GM12878 (cell line): ENCODE measurements at regions not wholly inside any gene's neighbourhood (a gene's known extent, or its start where the extent isn't known, plus 50 kb on each side); places are given as distances from the start of the nearest gene placed in this dataset.

Experiments used
- FOXM1 ChIP-seq: IDR thresholded peaks from 2 replicates; pipeline ENCODE4 v1.6.1; 2012; ENCODE audit warnings: low read depth, mild to moderate bottlenecking, inconsistent platforms, low read length, moderate library complexity
- IKZF1 ChIP-seq: fragments of 450-650 bp; conservative IDR thresholded peaks from 2 replicates; pipeline ENCODE4 v1.6.1; 2017; ENCODE audit warnings: antibody characterized with exemption, mild to moderate bottlenecking
- LARP7 ChIP-seq: fragments of 450-650 bp; IDR thresholded peaks from 2 replicates; pipeline ENCODE4 v1.6.1; 2017; ENCODE audit warnings: mild to moderate bottlenecking
- MYC ChIP-seq: IDR thresholded peaks from 2 replicates; pipeline ENCODE4 v1.6.1; 2011; ENCODE audit warnings: mild to moderate bottlenecking, low read length, moderate library complexity, inconsistent platforms; ENCODE audit not compliant: insufficient read depth, insufficient replicate concordance, insufficient read length, severe bottlenecking
- NFXL1 ChIP-seq: fragments of 450-650 bp; IDR thresholded peaks from 2 replicates; pipeline ENCODE4 v1.6.1; 2017; ENCODE audit warnings: antibody characterized with exemption, mild to moderate bottlenecking, borderline replicate concordance
- POLR2A ChIP-seq: IDR thresholded peaks from 2 replicates; pipeline ENCODE4 v1.6.1; 2011; ENCODE audit warnings: low read depth, mild to moderate bottlenecking, low read length
- TAF1 ChIP-seq: IDR thresholded peaks from 2 replicates; pipeline ENCODE4 v1.6.1; 2011; ENCODE audit warnings: mild to moderate bottlenecking, low read depth, low read length, borderline replicate concordance
- YY1 ChIP-seq: IDR thresholded peaks from 2 replicates; pipeline ENCODE4 v1.6.1; 2011; ENCODE audit warnings: low read depth, mild to moderate bottlenecking, low read length
- TF ChIP-seq, protein P1 (sequence below): IDR thresholded peaks from 2 replicates; pipeline ENCODE4 v1.6.1; 2012; ENCODE audit warnings: low read depth, low read length, improper control_type of control experiment
- TF ChIP-seq, protein P2 (sequence below), 3 experiments: IDR thresholded peaks in 2 of 3; conservative IDR thresholded peaks in 1 of 3; 2 replicates each; pipeline ENCODE4 v1.5.1; 2011; ENCODE audit warnings: low read depth in 3 of 3, low read length in 3 of 3, mild to moderate bottlenecking in 3 of 3, control low read depth in 2 of 3, moderate library complexity in 2 of 3, inconsistent platforms in 1 of 3, mixed read lengths in 1 of 3; ENCODE audit not compliant: control insufficient read depth in 2 of 3, insufficient read depth in 1 of 3; ENCODE audit errors: extremely low read depth in 1 of 3

DNA sequence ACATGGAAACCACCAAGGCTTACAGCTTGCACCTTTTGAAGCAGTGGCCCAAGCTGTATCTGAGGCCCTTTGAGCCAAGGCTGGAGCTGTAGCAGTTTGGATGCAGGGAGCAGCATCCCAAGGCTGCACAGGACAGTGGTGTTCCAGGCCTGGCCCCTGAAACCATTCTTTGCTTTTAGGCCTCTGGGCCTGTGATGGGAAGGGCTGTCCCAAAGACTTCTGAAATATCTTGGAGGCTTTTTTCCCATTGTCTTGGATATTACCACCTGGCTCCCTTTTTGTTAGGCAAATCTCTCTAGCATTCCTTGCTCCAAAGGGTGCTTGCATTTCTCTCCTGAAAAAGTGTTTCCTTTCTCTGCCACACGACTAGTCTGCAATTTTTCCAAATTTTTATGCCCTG, 302.8 kb upstream of the MDFIC2 start:
- TF ChIP-seq YY1 (no peak), NFXL1 (no peak), IKZF1 (no peak), FOXM1 (no peak), MYC (no peak), TAF1 (no peak), LARP7 (no peak), POLR2A (no peak)
- TF ChIP-seq, protein P1, sequence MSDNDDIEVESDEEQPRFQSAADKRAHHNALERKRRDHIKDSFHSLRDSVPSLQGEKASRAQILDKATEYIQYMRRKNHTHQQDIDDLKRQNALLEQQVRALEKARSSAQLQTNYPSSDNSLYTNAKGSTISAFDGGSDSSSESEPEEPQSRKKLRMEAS, result no peak
- TF ChIP-seq, protein P2, sequence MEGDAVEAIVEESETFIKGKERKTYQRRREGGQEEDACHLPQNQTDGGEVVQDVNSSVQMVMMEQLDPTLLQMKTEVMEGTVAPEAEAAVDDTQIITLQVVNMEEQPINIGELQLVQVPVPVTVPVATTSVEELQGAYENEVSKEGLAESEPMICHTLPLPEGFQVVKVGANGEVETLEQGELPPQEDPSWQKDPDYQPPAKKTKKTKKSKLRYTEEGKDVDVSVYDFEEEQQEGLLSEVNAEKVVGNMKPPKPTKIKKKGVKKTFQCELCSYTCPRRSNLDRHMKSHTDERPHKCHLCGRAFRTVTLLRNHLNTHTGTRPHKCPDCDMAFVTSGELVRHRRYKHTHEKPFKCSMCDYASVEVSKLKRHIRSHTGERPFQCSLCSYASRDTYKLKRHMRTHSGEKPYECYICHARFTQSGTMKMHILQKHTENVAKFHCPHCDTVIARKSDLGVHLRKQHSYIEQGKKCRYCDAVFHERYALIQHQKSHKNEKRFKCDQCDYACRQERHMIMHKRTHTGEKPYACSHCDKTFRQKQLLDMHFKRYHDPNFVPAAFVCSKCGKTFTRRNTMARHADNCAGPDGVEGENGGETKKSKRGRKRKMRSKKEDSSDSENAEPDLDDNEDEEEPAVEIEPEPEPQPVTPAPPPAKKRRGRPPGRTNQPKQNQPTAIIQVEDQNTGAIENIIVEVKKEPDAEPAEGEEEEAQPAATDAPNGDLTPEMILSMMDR (IDR thresholded peaks at IDR 0.05 in 2 of 3, conservative IDR thresholded peaks at IDR 0.05 in 1 of 3; ENCODE audit: control insufficient read depth in 2 of 3, extremely low read depth in 1 of 3, insufficient read depth in 1 of 3, low read depth in 3 of 3, low read length in 3 of 3), result no peak
